ENCODE measurements at regions not wholly inside any gene's neighbourhood (a gene's known extent, or its start where the extent isn't known, plus 50 kb on each side); places are given as distances from the start of the nearest gene placed in this dataset.

GRCh38 chr16:63462316-63462715 is 1426.1 kb upstream of the CDH8 start:
- TF ChIP-seq, protein P1, sequence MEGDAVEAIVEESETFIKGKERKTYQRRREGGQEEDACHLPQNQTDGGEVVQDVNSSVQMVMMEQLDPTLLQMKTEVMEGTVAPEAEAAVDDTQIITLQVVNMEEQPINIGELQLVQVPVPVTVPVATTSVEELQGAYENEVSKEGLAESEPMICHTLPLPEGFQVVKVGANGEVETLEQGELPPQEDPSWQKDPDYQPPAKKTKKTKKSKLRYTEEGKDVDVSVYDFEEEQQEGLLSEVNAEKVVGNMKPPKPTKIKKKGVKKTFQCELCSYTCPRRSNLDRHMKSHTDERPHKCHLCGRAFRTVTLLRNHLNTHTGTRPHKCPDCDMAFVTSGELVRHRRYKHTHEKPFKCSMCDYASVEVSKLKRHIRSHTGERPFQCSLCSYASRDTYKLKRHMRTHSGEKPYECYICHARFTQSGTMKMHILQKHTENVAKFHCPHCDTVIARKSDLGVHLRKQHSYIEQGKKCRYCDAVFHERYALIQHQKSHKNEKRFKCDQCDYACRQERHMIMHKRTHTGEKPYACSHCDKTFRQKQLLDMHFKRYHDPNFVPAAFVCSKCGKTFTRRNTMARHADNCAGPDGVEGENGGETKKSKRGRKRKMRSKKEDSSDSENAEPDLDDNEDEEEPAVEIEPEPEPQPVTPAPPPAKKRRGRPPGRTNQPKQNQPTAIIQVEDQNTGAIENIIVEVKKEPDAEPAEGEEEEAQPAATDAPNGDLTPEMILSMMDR (conservative IDR thresholded peaks at IDR 0.05; ENCODE audit: low read depth, low read length) = no peak
- no peak for DNase-seq (ENCODE audit: low read depth)
- no peak overlapping the region for H3K4me3 ChIP-seq (ENCODE audit: low read depth, low read length)

GRCh38 chr16:63461248-63461841 is 1425.1 kb upstream of the CDH8 start:
- TF ChIP-seq, protein P1 (conservative IDR thresholded peaks at IDR 0.05; ENCODE audit: low read depth, low read length) = peak; percentile 67

GRCh38 chr16:63458846-63459245 is 1422.6 kb upstream of the CDH8 start:
- H3K4me3 ChIP-seq (ENCODE audit: low read depth, low read length) = no peak overlapping the region
- TF ChIP-seq, protein P1 (conservative IDR thresholded peaks at IDR 0.05; ENCODE audit: low read depth, low read length) = no peak
- no peak for DNase-seq (ENCODE audit: low read depth)

More at GRCh38 chr16:63461248-63461841, 1425.1 kb upstream of the CDH8 start:
- DNase-seq (ENCODE audit: low read depth) = no peak
- no peak overlapping the region for H3K4me3 ChIP-seq (ENCODE audit: low read depth, low read length)

DNA sequence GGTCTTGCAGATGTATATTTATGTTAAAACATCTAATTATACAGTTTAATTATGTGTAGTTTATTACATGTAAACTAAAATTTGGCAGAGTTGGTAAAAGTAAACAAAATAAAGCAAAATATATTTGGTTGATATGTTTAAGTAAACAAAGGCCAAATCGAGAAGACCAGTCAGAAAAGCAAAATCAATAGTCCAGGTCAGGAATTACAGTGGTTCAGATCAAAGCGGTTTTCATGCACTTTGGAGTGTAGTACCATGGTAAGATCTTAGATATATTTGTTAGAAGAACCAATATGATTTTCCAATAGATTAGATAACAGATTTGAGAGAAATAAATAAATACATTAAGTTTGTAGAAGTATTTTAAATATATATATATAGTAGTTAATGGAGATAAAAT is 1421.6 kb upstream of the CDH8 start:
- no peak overlapping the region for H3K4me3 ChIP-seq (ENCODE audit: low read depth, low read length)
- TF ChIP-seq, protein P1 (conservative IDR thresholded peaks at IDR 0.05; ENCODE audit: low read depth, low read length) = no peak
- DNase-seq (ENCODE audit: low read depth) = no peak

DNA sequence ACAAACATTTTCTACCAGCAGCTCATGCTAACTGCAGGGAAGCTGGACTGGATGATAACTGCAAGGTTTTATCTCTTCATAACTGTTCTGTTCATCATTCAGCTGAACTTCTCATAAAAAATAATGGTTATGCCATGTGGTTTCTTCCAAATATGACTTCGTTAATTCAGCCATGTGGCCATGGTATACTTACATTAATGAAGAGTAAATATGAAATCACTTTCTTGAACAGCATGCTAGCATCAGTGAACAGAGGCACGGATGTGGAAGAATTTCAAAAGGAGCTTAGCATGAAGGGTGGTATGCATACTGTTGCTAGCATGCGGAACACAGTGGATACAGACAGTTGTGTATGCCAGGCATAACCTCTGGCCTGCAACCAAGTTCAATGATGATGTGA is 1417.0 kb upstream of the CDH8 start:
- no peak overlapping the region for H3K4me3 ChIP-seq (ENCODE audit: low read depth, low read length)
- DNase-seq (ENCODE audit: low read depth) = no peak
- TF ChIP-seq, protein P1 (conservative IDR thresholded peaks at IDR 0.05; ENCODE audit: low read depth, low read length) = no peak

DNA sequence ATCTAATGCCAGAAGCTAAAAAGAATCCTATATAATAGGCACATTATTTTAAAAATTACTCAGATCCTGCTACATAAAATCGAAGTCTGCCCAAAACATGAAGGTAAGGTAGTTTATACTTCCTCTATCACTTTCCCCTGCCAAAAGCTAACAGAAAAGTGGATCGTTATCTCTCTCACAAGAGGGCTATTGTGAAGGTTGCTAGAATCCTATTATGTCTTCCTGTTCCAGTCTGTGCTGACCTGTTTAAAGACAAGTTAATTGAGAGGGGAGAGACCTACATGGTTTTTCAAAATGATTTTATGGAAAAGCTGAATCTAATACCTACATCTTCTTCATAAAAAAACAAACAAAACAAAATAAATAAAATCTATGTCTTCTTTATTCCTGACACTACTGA is 1410.9 kb upstream of the CDH8 start:
- DNase-seq (ENCODE audit: low read depth) = no peak
- TF ChIP-seq, protein P1 (conservative IDR thresholded peaks at IDR 0.05; ENCODE audit: low read depth, low read length) = no peak
- H3K4me3 ChIP-seq (ENCODE audit: low read depth, low read length) = no peak overlapping the region

GRCh38 chr16:63442246-63442645 is 1406.0 kb upstream of the CDH8 start:
- TF ChIP-seq, protein P1 (conservative IDR thresholded peaks at IDR 0.05; ENCODE audit: low read depth, low read length) = no peak
- DNase-seq (ENCODE audit: low read depth) = peak; percentile 2
- no peak overlapping the region for H3K4me3 ChIP-seq (ENCODE audit: low read depth, low read length)
